Gastrocnemius medialis (tissue), 4 donors: ENCODE measurements at regions not wholly inside any gene's neighbourhood (a gene's known extent, or its start where the extent isn't known, plus 50 kb on each side); places are given as distances from the start of the nearest gene placed in this dataset.

Source experiments
- CTCF ChIP-seq, 5 experiments: fragments of 450-650 bp in 3 of 5; fragments of 200-600 bp in 2 of 5; sonication (generic) in 2 of 5; IDR thresholded peaks in 4 of 5; conservative IDR thresholded peaks in 1 of 5; 1 replicate in 4 of 5; 2 replicates in 1 of 5; pipeline ENCODE4 v1.5.1; 2016 to 2019; ENCODE audit warnings: antibody characterized with exemption in 5 of 5, mild to moderate bottlenecking in 3 of 5, moderate library complexity in 3 of 5
- POLR2A ChIP-seq, 2 donors: fragments of 450-650 bp; IDR thresholded peaks; one replicate each; pipeline ENCODE4 v1.6.1; 2017; ENCODE audit warnings: antibody characterized with exemption in 2 of 2, mild to moderate bottlenecking in 2 of 2, moderate library complexity in 2 of 2

GRCh38 chr18:40417501-40417900 lies 1537.5 kb upstream of the PIK3C3 start:
- TF ChIP-seq CTCF (IDR thresholded peaks at IDR 0.05 in 4 of 5, conservative IDR thresholded peaks at IDR 0.05 in 1 of 5) (no peak), POLR2A (IDR thresholded peaks at IDR 0.05) (no peak)
